KMS-11 (cell line): ENCODE measurements at regions not wholly inside any gene's neighbourhood (a gene's known extent, or its start where the extent isn't known, plus 50 kb on each side); places are given as distances from the start of the nearest gene placed in this dataset.

ENCODE experiments used
- H2AFZ ChIP-seq: fragments of 200-600 bp; sonication (generic); 2 replicates; pipeline ENCODE4 v1.6.1; 2016; ENCODE audit warnings: antibody characterized with exemption, mixed run types, low read depth
- H3K27ac ChIP-seq: fragments of 200-600 bp; sonication (generic); 2 replicates; pipeline ENCODE4 v1.6.1; 2016; ENCODE audit warnings: mild to moderate bottlenecking, mixed run types
- H3K27me3 ChIP-seq: fragments of 200-600 bp; sonication (generic); 2 replicates; pipeline ENCODE4 v1.6.1; 2017; ENCODE audit warnings: mild to moderate bottlenecking, low read depth, mixed run types, moderate library complexity; ENCODE audit not compliant: insufficient read depth
- H3K36me3 ChIP-seq: fragments of 200-600 bp; sonication (generic); 2 replicates; pipeline ENCODE4 v1.6.1; 2017; ENCODE audit warnings: mild to moderate bottlenecking, mixed run types; ENCODE audit not compliant: insufficient read depth
- H3K4me1 ChIP-seq: fragments of 200-600 bp; sonication (generic); 2 replicates; pipeline ENCODE4 v1.6.1; 2016; ENCODE audit warnings: mild to moderate bottlenecking, low read depth, mixed run types; ENCODE audit not compliant: poor library complexity, severe bottlenecking
- H3K4me2 ChIP-seq: fragments of 200-600 bp; sonication (generic); 2 replicates; pipeline ENCODE4 v1.7.0; 2016; ENCODE audit warnings: mild to moderate bottlenecking, mixed run types
- H3K4me3 ChIP-seq: fragments of 200-600 bp; sonication (generic); IDR thresholded peaks from 2 replicates; pipeline ENCODE4 v1.6.1; 2017; ENCODE audit warnings: low read depth, low read length, mixed read lengths; ENCODE audit not compliant: insufficient read depth
- H3K79me2 ChIP-seq: fragments of 200-600 bp; sonication (generic); 2 replicates; pipeline ENCODE4 v1.6.1; 2016; ENCODE audit warnings: low read depth, mixed run types; ENCODE audit not compliant: insufficient read depth
- H3K9ac ChIP-seq: fragments of 200-600 bp; sonication (generic); 2 replicates; pipeline ENCODE4 v1.6.1; 2016; ENCODE audit warnings: mild to moderate bottlenecking, mixed run types
- H4K20me1 ChIP-seq: fragments of 200-600 bp; sonication (generic); 2 replicates; pipeline ENCODE4 v1.6.1; 2016; ENCODE audit warnings: mild to moderate bottlenecking, mixed run types; ENCODE audit not compliant: insufficient read depth
- CTCF ChIP-seq: fragments of 200-600 bp; sonication (generic); conservative IDR thresholded peaks from 2 replicates; pipeline ENCODE4 v1.6.1; 2017; ENCODE audit warnings: low read depth, mild to moderate bottlenecking, antibody characterized with exemption, low read length, moderate library complexity, mixed read lengths

GRCh38 chr20:58109126-58109880 lies 119.2 kb downstream of the ANKRD60 start:
- no peak overlapping the region for H3K4me2 ChIP-seq
- H3K27me3 ChIP-seq: peaks cover 2% of the 10 kb centered on the region; the same call in 1 of the 2 replicates
- H3K36me3 ChIP-seq: no peaks in the 10 kb centered on the region
- no peaks in the 10 kb centered on the region for H3K79me2 ChIP-seq
- TF ChIP-seq CTCF: no peak
- no peak overlapping the region for H3K27ac ChIP-seq
- no peaks in the 10 kb centered on the region for H4K20me1 ChIP-seq
- no peak overlapping the region for H3K9ac ChIP-seq
- no peaks in the 10 kb centered on the region for H3K4me1 ChIP-seq
- no peak overlapping the region for H2AFZ ChIP-seq
- H3K4me3 ChIP-seq: no peak overlapping the region

- no peak overlapping the region for H3K9ac ChIP-seq
- H3K4me3 ChIP-seq: no peak overlapping the region
- H2AFZ ChIP-seq: no peak overlapping the region
- H3K79me2 ChIP-seq: no peaks in the 10 kb centered on the region
- no peak overlapping the region for H3K27ac ChIP-seq
- no peaks in the 10 kb centered on the region for H3K4me1 ChIP-seq
- H3K36me3 ChIP-seq: no peaks in the 10 kb centered on the region
- H4K20me1 ChIP-seq: no peaks in the 10 kb centered on the region
- H3K27me3 ChIP-seq: peaks cover 19% of the 10 kb centered on the region; the same call in 1 of the 2 replicates
- no peak for TF ChIP-seq CTCF
- H3K4me2 ChIP-seq: no peak overlapping the region
Measured at GRCh38 chr20:58107533-58107932, 120.9 kb downstream of the ANKRD60 start.

- Histone ChIP-seq H3K79me2 (no peaks in the 10 kb centered on the region), H4K20me1 (no peaks in the 10 kb centered on the region), H3K4me3 (no peak overlapping the region), H3K4me1 (no peaks in the 10 kb centered on the region), H3K27ac (no peak overlapping the region), H2AFZ (no peak overlapping the region), H3K9ac (no peak overlapping the region), H3K27me3 (peaks cover 22% of the 10 kb centered on the region; the same call in 1 of the 2 replicates), H3K4me2 (no peak overlapping the region), H3K36me3 (no peaks in the 10 kb centered on the region)
- TF ChIP-seq CTCF: no peak
Measured at GRCh38 chr20:58106143-58106750, 122.2 kb downstream of the ANKRD60 start.

GRCh38 chr20:58103961-58104360 lies 124.5 kb downstream of the ANKRD60 start:
- Histone ChIP-seq H3K36me3 (no peaks in the 10 kb centered on the region), H4K20me1 (no peaks in the 10 kb centered on the region), H3K27ac (no peak overlapping the region), H3K79me2 (no peaks in the 10 kb centered on the region), H3K4me3 (no peak overlapping the region), H2AFZ (no peak overlapping the region), H3K27me3 (peaks cover 28% of the 10 kb centered on the region; the same call in 1 of the 2 replicates), H3K9ac (no peak overlapping the region), H3K4me2 (no peak overlapping the region), H3K4me1 (no peaks in the 10 kb centered on the region)
- no peak for TF ChIP-seq CTCF
